NCI-H345 treated with DMSO at 0.1 percent for 48 hours (cell line): ENCODE measurements at regions not wholly inside any gene's neighbourhood (a gene's known extent, or its start where the extent isn't known, plus 50 kb on each side); places are given as distances from the start of the nearest gene placed in this dataset.
"Not testable (repeated sequence)": the region's sequence is repeated elsewhere in the genome, so short reads cannot be mapped to it uniquely, and the experiment has no call there.

Experiments
- DNase-seq: peaks from one replicate; lab custom pipeline; 2025; ENCODE audit not compliant: unreplicated experiment; lab: John Stamatoyannopoulos, UW

DNA sequence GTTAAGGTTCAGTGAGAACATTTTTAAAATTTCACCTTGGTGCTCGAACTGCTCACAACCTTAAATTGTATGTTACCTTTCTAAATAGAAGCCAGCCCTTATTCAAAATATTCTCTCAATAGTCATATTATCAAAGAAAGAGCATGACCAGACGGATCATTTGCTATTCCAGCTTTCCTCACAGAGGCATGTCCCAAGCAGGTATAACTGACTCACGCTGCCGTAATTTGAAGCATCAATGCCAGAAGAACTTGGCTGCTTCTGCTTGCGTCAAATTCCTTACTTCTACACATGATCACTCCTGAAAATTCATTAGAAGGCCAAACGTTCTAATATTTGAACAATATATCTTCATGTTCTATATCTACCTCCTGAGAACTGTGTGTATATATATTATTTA, 69.5 kb upstream of the VGLL4 start:
- no peak for DNase-seq

DNA sequence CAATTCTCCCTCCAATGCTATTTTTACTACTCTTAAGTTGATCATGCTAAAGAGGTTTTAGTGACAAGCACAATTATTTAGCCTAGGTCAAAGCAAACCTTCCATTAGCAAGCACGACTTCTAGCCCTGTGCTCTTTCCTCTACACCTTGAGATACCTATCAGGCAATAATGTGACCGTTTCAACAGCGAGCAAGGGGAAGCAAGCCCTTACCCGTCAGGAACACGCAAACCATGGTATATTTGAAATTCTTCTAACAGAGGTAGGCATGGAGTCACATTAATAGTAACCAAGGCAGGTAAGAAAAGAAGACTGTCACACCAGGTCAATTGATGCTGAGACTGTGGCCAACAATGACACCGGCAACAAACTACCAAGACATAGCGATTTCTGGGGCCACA, 68.9 kb upstream of the VGLL4 start:
- DNase-seq: no peak

DNA sequence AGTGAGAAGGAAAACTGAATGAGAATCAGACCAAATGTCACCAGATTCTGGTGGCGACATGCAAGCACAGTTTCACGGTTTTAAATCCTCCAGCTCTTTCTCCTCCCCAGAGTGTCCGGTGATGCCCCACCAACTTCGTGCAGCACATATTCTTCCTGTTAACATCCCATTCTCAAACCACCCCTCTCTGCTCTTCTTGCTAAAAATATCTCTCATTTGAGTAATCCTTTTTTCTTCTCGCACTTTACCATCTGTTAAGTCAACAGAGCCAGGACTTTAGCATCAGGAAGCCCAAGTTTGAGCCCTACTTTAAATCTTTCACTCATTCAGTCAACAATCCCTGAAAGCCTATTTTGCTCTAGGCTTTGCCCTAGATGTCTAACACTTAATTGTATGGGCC, 68.2 kb upstream of the VGLL4 start:
- no peak for DNase-seq

DNA sequence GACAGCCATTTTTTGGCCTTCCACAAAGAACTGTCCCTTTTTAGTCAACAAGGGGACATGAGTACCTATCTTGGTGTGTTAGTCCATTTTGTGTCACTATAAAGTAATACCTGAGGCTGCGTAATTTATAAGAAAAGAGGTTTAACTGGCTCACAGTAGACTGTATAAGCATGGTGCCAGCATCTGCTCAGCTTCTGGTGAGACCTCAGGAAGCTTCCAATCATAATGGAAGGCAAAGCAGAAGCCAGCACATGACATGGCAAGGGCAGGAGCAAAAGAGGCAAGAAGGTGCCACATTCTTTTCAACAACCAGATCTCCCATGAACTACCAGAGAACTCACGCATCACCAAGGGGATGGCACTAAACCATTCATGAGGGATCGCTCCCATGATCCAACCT, 66.1 kb upstream of the VGLL4 start:
- no peak for DNase-seq

DNA sequence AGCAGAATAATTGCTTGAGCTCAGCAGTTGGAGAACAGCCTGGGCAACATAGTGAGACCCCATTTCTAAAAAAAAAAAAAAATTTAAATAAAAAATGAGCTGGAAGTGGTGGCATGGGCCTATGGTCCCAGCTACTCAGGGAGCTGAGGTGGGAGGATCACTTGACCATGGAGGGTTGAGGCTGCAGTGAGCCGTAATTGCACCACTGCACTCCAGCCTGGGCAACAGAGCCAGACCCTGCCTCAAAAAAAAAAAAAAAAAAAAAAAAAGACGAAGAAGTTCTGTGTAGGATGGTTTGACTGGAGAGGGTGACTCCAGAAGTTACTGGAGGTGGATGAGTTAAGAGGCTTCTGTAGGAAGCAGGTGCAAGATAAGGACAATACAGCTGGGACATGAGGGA, 63.4 kb upstream of the VGLL4 start:
- DNase-seq: not testable (repeated sequence)

DNA sequence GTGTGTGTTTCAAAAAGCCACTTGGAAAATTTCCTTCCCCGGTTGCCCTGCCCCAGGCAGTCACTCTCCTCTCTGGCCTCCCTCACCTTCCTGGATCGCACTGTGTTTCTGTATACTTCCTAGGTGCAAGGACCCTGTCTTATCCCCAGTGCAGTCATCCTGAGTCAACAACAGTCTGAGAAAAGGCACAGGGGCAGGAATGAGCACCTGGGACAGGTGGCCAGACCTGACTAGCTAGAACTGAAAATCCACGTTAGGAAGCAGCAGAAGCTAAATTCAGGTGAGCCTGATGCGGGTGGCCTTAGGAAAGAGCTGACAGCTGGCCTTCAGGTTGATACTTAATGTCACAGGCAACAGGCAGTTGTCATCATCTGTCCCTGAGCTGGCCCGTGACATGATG, 62.9 kb upstream of the VGLL4 start:
- DNase-seq: no peak

DNA sequence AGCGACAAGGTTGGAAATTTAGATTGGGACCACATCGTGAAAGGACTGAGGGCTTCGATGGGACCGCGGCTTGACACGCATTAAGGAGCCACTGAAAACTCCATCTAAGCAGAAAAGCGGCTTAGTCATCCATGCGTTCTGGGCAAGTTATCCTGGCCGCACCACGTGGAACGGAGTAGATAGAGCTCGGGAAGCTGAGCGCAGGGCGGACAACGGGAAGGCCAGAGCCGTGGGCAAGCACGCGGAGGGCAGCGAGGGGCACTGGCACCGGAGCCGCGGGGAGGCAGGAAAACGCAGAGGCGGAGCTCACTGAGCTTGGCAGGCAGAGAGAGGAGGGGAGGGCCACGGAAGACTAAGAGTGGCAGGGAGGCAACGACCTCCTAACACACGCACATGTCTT, 61.3 kb upstream of the VGLL4 start:
- no peak for DNase-seq

DNA sequence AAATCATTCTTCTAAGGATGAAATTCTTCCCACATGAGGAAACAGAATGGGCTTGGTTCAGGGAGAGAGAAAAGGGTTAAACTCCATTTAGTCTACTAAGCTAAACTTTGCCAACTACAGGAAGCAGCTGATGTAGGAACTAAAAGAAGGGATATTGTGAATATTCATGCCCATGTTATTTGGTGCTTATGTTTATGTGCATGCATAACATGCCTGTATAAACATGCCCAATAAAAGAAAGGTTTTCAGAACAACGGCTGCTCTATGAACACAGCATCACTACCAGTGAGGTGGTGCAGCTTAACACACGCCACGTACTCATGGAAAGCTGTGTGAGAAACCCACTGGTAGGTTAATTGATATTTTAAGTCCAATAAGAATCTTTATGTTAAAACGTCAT, 59.4 kb upstream of the VGLL4 start:
- no peak for DNase-seq

DNA sequence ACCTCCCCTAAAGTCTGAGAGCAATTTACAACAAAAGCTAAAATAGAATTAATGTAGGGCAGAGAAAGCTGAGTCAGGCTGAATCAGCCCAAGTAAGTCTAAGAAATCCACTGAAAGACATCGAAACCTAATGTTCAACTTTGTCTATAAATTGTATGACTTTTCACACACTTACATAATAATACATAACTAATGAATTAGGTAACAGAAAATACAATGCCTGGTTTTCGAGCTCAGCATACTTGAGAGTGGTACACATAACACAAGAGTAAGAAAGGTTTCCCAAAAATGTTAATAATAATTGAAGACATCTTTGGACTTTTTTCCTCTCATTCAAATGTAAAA, 55.3 kb upstream of the VGLL4 start:
- DNase-seq: no peak

DNA sequence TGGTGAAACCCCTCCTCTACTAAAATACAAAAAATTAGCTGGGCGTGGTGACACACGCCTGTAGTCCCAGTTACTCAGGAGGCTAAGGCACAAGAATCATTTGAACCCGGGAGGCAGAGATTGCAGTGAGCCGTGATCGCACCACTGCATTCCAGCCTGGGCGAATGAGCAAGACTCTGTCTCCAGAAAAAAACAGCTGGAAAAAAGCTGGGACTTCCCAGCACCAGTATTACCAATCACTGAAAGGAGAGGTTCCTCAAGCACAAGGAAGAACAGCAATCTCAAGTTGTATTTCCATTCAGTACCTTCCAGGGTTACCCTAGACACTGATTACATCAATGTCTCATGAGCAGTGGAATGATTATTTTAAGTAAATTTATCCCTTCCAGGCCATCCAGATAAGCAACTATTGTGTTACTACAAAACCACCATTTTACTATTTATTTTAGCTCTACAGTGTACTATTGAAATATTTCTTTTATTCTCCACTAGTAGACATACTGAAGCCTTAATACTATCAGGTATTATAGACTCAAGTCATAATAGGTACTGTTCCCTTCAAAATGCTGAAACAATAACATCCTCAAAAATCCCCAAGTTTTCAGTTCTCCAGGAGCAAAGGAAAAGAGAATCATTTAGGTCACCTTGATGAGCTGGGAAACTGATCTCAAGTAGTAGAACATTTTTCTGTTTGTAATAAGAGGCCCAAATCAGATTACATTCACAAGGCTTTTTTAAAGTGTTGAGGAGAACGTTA, 54.8 kb upstream of the VGLL4 start:
- DNase-seq: no peak

DNA sequence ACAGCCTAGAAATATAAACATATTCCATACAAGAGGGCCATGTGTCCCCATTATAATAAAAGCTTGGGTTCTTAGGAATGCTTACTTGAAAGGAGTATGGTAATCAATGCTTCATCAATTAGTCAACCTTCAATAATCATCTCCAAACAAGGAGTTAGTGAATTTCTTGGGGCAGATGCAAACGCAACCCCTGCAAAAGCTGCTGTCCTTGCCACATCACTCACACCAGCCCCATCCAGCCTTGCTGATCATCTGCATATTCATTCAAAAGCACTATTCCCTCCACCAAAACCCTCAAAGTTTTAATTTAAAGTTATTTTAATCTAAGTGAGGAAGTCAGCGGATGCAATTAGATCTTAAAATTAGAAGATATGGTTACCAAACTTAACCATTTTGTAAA, 54.0 kb upstream of the VGLL4 start:
- no peak for DNase-seq

DNA sequence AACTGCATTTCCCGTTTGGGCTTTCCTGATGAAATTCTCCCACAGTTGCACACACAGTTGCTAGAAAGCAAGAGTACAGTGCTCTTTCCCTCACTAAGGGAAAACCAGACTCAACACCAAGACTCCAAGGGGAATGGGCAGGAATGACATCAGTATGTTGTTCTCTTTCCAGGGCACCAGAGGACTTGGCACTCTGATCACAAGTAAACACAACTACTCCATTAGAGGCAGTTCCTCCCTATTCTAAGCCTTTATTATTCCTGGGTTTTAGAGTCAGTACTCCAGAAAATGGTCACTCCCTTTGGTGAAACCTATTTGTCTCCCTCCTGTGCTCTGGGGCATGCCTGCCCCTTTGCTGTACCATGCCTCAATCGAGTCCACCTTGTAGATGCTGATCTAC, 52.3 kb upstream of the VGLL4 start:
- no peak for DNase-seq
